ENCODE measurements at regions not wholly inside any gene's neighbourhood (a gene's known extent, or its start where the extent isn't known, plus 50 kb on each side); places are given as distances from the start of the nearest gene placed in this dataset.

DNA sequence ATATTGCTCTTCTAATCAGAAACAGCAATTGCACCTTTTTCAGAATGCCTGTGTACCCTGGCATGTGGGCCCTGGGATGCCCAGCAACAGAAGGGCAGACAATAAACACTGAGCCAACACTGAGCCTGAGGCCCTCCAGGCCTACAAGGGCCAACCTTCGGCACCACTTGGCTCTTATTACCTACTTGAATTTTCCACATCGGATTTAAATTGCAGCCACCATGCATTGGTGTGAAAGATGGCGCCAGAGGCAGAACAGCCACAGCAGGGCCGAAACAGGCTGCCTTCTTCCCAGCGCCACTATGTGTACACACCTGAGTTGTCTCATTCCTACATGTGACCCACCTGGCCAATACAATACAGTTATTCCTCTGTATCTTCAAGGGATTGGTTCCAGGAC is 51.4 kb upstream of the EZH2 start (continued):
- TF ChIP-seq TBP (IDR thresholded peaks at IDR 0.05; ENCODE audit: low read depth, low read length): no peak

All from H1 (cell line).